Uterus (tissue), 3 donors: ENCODE measurements at regions not wholly inside any gene's neighbourhood (a gene's known extent, or its start where the extent isn't known, plus 50 kb on each side); places are given as distances from the start of the nearest gene placed in this dataset.

ENCODE experiments used
- DNase-seq, 2 donors: peaks; one replicate each; pipeline ENCODE4 v3.0.0-alpha.2; 2019 to 2020
- H3K27ac ChIP-seq, 2 donors: fragments of 200-600 bp; sonication (generic); 1 replicate in 1 of 2; 2 replicates in 1 of 2; pipeline ENCODE4 v1.5.1; 2016 to 2018
- H3K27me3 ChIP-seq, 2 donors: fragments of 200-600 bp; sonication (generic); one replicate each; pipeline ENCODE4 v1.5.1; 2018 to 2019; ENCODE audit warnings: control low read depth in 1 of 2
- H3K36me3 ChIP-seq, 2 donors: fragments of 200-600 bp; sonication (generic); one replicate each; pipeline ENCODE4 v1.5.1; 2019; ENCODE audit warnings: control low read depth in 1 of 2
- H3K4me1 ChIP-seq, 2 donors: fragments of 200-600 bp; sonication (generic); one replicate each; pipeline ENCODE4 v1.5.1; 2018 to 2019; ENCODE audit warnings: control low read depth in 1 of 2
- H3K4me3 ChIP-seq, 2 donors: fragments of 200-600 bp; sonication (generic); 1 replicate in 1 of 2; 2 replicates in 1 of 2; pipeline ENCODE4 v1.5.1; 2018 to 2019; ENCODE audit warnings: mild to moderate bottlenecking in 1 of 2
- H3K9me3 ChIP-seq, 2 donors: fragments of 200-600 bp; sonication (generic); one replicate each; pipeline ENCODE4 v1.5.1; 2019; ENCODE audit warnings: control low read depth in 1 of 2
- POLR2A ChIP-seq, 2 donors: fragments of 450-650 bp; IDR thresholded peaks; one replicate each; pipeline ENCODE4 v1.6.1; 2016; ENCODE audit warnings: antibody characterized with exemption in 2 of 2, mild to moderate bottlenecking in 1 of 2, moderate library complexity in 1 of 2
- intact Hi-C: fragments of 100-400 bp; cut with DNase I; formaldehyde crosslinking; loops from one replicate; pipeline ENCODE4 v1.15.1; 2023; ENCODE audit warnings: low total_unique reads
- TF ChIP-seq, protein P1 (sequence below), 4 experiments: fragments of 200-600 bp in 2 of 4; fragments of 450-650 bp in 2 of 4; sonication (generic) in 2 of 4; IDR thresholded peaks; one replicate each; pipeline ENCODE4 v1.5.1; 2016 to 2019; ENCODE audit warnings: antibody characterized with exemption in 4 of 4, mild to moderate bottlenecking in 2 of 4, moderate library complexity in 1 of 4
- donor health status: DM: yes; HTN: yes; CAD: no.

DNA sequence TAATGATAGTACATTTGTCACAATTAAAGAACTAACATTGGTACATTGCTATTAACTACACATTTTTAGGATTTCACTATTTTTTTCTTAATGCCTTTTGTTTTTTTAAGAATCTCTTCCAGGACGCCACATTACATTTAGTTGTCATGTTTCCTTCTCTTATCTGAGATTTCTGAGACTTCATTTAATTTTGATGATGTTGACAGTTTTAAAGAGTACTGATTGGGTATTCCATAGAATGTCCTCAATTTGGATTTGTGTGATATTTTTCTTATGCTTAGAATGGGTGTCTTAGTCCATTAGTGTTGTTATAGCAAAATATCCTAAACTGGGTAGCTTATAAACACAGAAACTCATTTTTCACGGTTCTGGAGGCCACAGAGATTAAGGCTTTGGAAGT is 1095.5 kb upstream of the LCORL start:
- intact Hi-C loops = no loop called here
- no peaks in the 10 kb centered on the region for H3K9me3 ChIP-seq
- no peak overlapping the region for H3K27ac ChIP-seq
- no peaks in the 10 kb centered on the region for H3K4me1 ChIP-seq
- DNase-seq = no peak
- no peak for TF ChIP-seq POLR2A (IDR thresholded peaks at IDR 0.05)
- TF ChIP-seq, protein P1, sequence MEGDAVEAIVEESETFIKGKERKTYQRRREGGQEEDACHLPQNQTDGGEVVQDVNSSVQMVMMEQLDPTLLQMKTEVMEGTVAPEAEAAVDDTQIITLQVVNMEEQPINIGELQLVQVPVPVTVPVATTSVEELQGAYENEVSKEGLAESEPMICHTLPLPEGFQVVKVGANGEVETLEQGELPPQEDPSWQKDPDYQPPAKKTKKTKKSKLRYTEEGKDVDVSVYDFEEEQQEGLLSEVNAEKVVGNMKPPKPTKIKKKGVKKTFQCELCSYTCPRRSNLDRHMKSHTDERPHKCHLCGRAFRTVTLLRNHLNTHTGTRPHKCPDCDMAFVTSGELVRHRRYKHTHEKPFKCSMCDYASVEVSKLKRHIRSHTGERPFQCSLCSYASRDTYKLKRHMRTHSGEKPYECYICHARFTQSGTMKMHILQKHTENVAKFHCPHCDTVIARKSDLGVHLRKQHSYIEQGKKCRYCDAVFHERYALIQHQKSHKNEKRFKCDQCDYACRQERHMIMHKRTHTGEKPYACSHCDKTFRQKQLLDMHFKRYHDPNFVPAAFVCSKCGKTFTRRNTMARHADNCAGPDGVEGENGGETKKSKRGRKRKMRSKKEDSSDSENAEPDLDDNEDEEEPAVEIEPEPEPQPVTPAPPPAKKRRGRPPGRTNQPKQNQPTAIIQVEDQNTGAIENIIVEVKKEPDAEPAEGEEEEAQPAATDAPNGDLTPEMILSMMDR (IDR thresholded peaks at IDR 0.05) = no peak
- no peak overlapping the region for H3K4me3 ChIP-seq
- H3K36me3 ChIP-seq = no peaks in the 10 kb centered on the region
- no peaks in the 10 kb centered on the region for H3K27me3 ChIP-seq

DNA sequence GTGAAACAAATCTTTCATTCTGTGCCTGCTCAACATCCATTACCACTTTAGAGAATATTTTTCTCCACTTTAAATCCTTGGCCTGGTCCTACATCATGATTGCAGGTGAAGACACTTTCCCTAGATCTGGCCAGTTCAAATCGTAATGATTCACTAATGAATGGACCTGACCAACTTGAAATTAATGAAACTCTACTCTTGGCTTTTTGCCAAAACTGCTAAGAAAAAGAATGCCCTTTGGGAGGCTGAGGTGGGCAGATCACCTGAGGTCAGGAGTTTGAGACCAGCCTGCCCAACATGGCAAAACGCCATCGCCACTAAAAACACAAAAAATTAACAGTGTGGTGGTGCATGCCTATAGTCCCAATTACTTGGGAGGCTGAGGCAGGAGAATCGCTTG is 1082.6 kb upstream of the LCORL start:
- no peaks in the 10 kb centered on the region for H3K4me1 ChIP-seq
- H3K36me3 ChIP-seq = no peaks in the 10 kb centered on the region
- DNase-seq = no peak
- no peak overlapping the region for H3K27ac ChIP-seq
- no peaks in the 10 kb centered on the region for H3K9me3 ChIP-seq
- H3K27me3 ChIP-seq = no peaks in the 10 kb centered on the region
- intact Hi-C loops = no loop called here
- no peak overlapping the region for H3K4me3 ChIP-seq
- TF ChIP-seq, protein P1 (IDR thresholded peaks at IDR 0.05) = no peak
- TF ChIP-seq POLR2A (IDR thresholded peaks at IDR 0.05) = no peak

DNA sequence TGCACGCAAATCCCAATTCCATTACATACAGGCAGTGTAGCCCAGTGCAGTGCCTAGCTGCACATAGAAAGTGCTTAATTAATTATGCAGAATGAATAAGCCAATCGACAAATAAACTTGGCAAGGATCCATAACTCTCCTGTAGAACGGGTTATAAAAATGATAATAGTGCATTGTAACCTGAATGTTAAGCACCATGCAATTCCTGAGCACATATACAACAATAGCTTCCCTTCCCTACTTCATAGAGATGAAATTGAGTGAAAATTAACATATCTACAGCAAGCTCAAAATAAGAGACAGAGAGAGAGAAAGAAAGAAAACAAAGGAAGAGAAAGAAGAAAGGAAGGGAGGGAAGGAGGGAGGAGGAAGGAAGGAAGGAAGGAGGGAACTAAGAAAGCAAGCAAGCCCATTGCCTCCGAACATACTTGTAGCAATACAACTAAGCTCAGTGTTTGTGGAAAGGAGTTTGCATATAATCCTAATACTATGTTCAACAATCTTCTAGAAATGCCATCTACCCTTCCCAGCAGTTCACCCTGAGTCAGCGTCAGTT is 1074.0 kb upstream of the LCORL start:
- no peak for TF ChIP-seq POLR2A (IDR thresholded peaks at IDR 0.05)
- DNase-seq = no peak
- H3K4me1 ChIP-seq = no peaks in the 10 kb centered on the region
- H3K4me3 ChIP-seq = no peak overlapping the region
- H3K27ac ChIP-seq = no peak overlapping the region
- H3K9me3 ChIP-seq = no peaks in the 10 kb centered on the region
- no peaks in the 10 kb centered on the region for H3K27me3 ChIP-seq
- no peaks in the 10 kb centered on the region for H3K36me3 ChIP-seq
- intact Hi-C loops = no loop called here

DNA sequence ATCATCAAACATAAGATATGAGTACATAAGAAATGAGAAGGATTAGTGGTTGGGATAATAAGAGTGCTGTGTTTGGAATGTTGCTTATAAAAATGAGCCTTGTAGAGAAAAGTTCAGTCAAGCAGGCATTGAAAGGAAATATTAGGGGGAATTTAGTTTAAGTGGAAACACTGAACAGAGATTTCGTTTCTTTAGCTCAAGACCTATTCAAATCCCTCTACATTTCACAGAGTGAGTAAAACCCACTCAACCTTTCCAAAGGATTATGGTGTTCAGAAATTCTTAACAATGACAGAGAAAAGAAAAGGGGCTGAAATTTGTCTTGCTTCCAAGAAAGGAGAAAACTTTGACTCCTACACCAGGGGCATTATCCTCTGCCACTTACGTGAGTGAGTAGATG is 1072.4 kb upstream of the LCORL start:
- Histone ChIP-seq H3K36me3 (no peaks in the 10 kb centered on the region), H3K9me3 (no peaks in the 10 kb centered on the region), H3K27me3 (no peaks in the 10 kb centered on the region), H3K4me3 (no peak overlapping the region), H3K27ac (no peak overlapping the region), H3K4me1 (no peaks in the 10 kb centered on the region)
- intact Hi-C loops = no loop called here
- DNase-seq = no peak
- TF ChIP-seq, protein P1 (IDR thresholded peaks at IDR 0.05) = no peak
- TF ChIP-seq POLR2A (IDR thresholded peaks at IDR 0.05) = no peak

DNA sequence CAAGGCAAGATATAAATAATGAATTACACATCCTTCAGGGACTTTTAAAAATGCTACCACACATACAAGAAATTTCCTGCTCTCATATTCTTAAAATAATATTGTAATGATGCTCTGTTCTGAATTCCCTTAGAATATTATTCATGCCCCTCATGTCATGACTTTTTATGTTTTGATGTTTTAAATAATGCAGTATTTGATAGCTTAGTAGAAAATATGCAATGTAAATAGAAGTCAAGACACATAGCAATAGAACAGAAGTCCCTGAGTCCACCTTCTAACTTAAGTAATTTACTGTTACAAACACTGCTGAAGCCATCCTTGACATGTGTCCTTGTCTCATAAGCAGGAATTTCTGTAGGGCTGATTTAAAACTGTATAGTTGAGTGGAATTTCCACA is 1071.2 kb upstream of the LCORL start:
- Histone ChIP-seq H3K4me3 (no peak overlapping the region), H3K36me3 (no peaks in the 10 kb centered on the region), H3K27me3 (no peaks in the 10 kb centered on the region), H3K4me1 (no peaks in the 10 kb centered on the region), H3K27ac (no peak overlapping the region), H3K9me3 (no peaks in the 10 kb centered on the region)
- DNase-seq = no peak
- intact Hi-C loops = no loop called here
- TF ChIP-seq POLR2A (IDR thresholded peaks at IDR 0.05) = no peak
- TF ChIP-seq, protein P1 (IDR thresholded peaks at IDR 0.05) = no peak

DNA sequence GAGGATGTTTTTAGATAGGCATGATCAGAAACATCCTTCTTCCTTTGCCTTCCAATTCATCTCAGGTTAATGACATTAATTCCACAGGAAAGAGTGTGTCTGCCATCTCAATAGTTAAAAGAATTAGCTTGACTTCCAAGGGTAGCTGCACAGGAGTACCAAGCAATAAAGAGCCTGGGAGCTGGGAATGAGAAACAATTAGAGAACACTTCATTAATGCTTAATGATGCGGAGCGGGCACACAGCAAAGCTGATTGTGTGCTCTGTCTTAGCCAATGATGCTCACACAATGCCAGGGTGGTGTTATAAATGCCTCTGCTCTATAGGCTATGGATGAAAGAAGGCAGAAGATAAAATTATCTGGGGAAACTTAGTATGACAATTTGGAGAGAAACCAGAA is 1052.5 kb upstream of the LCORL start:
- Histone ChIP-seq H3K27ac (no peak overlapping the region), H3K9me3 (no peaks in the 10 kb centered on the region), H3K27me3 (no peaks in the 10 kb centered on the region), H3K4me1 (no peaks in the 10 kb centered on the region), H3K36me3 (no peaks in the 10 kb centered on the region), H3K4me3 (no peak overlapping the region)
- TF ChIP-seq, protein P1 (IDR thresholded peaks at IDR 0.05) = no peak
- TF ChIP-seq POLR2A (IDR thresholded peaks at IDR 0.05) = no peak
- DNase-seq = no peak
- intact Hi-C loops = no loop called here
